Neutrophil (primary cell): ENCODE measurements at regions not wholly inside any gene's neighbourhood (a gene's known extent, or its start where the extent isn't known, plus 50 kb on each side); places are given as distances from the start of the nearest gene placed in this dataset.
"Not testable (repeated sequence)": the region's sequence is repeated elsewhere in the genome, so short reads cannot be mapped to it uniquely, and the experiment has no call there.

ENCODE experiments used
- H3K27ac ChIP-seq: fragments of 200-600 bp; sonication (generic); 2 replicates; pipeline ENCODE4 v1.5.1; 2016; ENCODE audit warnings: mild to moderate bottlenecking, moderate library complexity
- H3K27me3 ChIP-seq: fragments of 200-600 bp; sonication (generic); 2 replicates; pipeline ENCODE4 v1.6.0; 2016; ENCODE audit warnings: mild to moderate bottlenecking
- H3K36me3 ChIP-seq: fragments of 200-600 bp; sonication (generic); 2 replicates; pipeline ENCODE4 v1.5.1; 2017
- H3K4me1 ChIP-seq, 2 experiments: fragments of 200-600 bp in 1 of 2; sonication (generic) in 1 of 2; 1 replicate in 1 of 2; 2 replicates in 1 of 2; pipeline versions ENCODE4 v1.5.1 to v1.6.1; 2013 to 2016; ENCODE audit warnings: low read depth in 1 of 2, low read length in 1 of 2, mild to moderate bottlenecking in 1 of 2, moderate library complexity in 1 of 2; ENCODE audit not compliant: control insufficient read depth in 1 of 2, insufficient read depth in 1 of 2
- H3K4me3 ChIP-seq, 2 experiments: fragments of 200-600 bp in 1 of 2; sonication (generic) in 1 of 2; 1 replicate in 1 of 2; 2 replicates in 1 of 2; pipeline ENCODE4 v1.5.1; 2013 to 2016; ENCODE audit warnings: low read depth in 1 of 2, low read length in 1 of 2, mild to moderate bottlenecking in 1 of 2, moderate library complexity in 1 of 2
- H3K9me3 ChIP-seq: fragments of 200-600 bp; sonication (generic); 2 replicates; pipeline ENCODE4 v1.5.1; 2016
- TF ChIP-seq, protein P1 (sequence below): fragments of 200-600 bp; sonication (generic); IDR thresholded peaks from 2 replicates; pipeline ENCODE4 v1.5.1; 2016; ENCODE audit warnings: antibody characterized with exemption

DNA sequence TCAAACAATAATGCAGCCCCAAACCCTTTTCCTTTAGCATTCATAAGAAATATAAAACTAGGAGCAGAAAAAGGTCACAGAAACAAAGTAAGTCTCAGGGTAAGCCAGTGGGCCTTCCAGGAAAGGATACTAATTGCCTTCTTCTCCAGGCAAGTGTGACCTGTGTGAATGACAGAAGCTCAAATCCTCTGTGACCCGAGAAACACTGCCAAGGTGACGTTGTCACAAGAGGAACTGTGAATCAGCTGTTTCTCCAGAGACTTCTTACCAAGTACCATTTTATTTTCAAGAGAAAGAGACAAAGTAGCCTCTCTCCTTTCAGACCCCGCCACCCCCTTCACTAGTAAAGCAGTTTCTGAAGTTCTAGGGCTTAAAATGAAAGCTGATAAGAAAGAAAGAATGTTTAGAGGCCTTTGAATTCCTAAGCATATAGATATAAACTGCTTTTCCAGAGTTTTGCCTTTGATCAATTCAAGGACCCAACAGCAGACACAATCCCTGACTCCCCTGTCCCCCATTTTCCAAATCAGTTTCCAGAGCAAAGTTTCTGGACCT lies 155.6 kb downstream of the NUF2 start:
- H3K36me3 ChIP-seq: no peaks in the 10 kb centered on the region
- TF ChIP-seq, protein P1, sequence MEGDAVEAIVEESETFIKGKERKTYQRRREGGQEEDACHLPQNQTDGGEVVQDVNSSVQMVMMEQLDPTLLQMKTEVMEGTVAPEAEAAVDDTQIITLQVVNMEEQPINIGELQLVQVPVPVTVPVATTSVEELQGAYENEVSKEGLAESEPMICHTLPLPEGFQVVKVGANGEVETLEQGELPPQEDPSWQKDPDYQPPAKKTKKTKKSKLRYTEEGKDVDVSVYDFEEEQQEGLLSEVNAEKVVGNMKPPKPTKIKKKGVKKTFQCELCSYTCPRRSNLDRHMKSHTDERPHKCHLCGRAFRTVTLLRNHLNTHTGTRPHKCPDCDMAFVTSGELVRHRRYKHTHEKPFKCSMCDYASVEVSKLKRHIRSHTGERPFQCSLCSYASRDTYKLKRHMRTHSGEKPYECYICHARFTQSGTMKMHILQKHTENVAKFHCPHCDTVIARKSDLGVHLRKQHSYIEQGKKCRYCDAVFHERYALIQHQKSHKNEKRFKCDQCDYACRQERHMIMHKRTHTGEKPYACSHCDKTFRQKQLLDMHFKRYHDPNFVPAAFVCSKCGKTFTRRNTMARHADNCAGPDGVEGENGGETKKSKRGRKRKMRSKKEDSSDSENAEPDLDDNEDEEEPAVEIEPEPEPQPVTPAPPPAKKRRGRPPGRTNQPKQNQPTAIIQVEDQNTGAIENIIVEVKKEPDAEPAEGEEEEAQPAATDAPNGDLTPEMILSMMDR: no peak
- H3K9me3 ChIP-seq: peaks cover 4% of the 10 kb centered on the region
- H3K27ac ChIP-seq: no peak overlapping the region
- H3K4me1 ChIP-seq: no peaks in the 10 kb centered on the region
- H3K4me3 ChIP-seq: no peak overlapping the region
- H3K27me3 ChIP-seq: no peaks in the 10 kb centered on the region

DNA sequence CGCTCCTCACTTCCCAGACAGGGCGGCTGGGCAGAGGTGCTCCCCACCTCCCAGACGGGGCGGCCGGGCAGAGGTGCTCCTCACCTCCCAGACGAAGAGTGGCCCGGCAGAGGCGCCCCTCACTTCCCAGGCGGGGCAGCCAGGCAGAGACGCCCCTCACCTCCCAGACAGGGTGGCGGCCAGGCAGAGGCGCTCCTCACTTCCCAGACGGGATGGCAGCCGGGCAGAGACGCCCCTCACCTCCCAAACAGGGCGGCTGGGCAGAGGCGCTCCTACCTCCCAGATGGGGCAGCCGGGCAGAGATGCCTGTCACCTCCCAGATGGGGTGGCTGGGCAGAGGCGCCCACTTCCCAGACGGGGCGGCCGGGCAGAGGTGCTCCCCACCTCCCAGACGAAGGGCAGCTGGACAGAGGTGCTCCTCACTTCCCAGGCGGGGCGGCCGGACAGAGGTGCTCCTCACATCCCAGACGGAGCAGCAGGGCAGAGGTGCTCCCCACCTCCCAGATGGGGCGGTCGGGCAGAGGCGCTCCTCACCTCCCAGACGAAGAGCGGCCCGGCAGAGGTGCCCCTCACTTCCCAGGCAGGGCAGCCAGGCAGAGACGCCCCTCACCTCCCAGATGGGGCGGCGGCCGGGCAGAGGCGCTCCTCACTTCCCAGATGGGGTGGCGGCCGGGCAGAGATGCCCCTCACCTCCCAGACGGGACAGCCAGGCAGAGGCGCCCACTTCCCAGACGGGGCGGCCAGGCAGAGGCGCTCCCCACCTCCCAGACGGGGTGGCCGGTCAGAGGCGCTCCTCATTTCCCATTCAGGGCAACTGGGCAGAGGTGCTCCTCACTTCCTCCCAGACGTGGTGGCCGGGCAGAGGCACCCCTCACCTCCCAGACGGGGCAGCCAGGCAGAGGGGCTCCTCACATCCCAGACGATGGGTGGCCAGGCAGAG lies 176.9 kb downstream of the NUF2 start:
- not testable (repeated sequence) for H3K27me3 ChIP-seq, H3K4me3 ChIP-seq, H3K4me1 ChIP-seq, H3K9me3 ChIP-seq, H3K36me3 ChIP-seq, H3K27ac ChIP-seq

DNA sequence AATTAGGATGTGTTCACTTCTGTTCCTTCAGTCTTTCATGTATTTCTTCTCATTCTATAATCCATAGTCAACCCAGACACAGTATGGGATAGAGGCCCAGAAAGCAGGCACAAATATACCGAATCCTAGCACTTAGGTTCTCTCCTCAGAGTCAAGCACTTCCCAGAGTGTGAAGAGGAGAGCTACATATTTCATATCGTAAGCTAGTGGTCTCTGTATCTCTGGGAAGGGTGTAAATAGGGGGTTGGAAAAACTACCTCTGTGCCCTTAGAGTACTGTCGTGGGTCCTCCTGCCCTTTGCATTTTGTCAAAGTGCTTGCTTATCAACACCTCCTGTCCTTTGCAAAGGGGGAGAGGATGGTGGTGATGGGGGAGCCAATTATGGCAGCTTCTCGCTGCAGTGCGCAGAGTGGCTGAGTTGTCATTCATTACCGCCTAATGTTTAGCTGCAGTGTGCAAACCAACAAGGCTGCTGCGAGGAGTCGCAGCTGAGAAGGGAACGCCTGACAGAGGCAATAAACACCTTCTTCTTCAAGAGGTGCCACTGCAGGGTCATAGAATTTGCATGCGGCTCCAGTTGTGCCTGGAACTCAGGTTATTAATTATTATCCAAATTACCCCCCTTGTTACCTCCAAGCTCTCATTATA lies 182.7 kb downstream of the NUF2 start:
- TF ChIP-seq, protein P1: no peak
- H3K4me3 ChIP-seq: no peak overlapping the region
- no peaks in the 10 kb centered on the region for H3K36me3 ChIP-seq
- no peaks in the 10 kb centered on the region for H3K4me1 ChIP-seq
- no peaks in the 10 kb centered on the region for H3K9me3 ChIP-seq
- no peaks in the 10 kb centered on the region for H3K27me3 ChIP-seq
- no peak overlapping the region for H3K27ac ChIP-seq

DNA sequence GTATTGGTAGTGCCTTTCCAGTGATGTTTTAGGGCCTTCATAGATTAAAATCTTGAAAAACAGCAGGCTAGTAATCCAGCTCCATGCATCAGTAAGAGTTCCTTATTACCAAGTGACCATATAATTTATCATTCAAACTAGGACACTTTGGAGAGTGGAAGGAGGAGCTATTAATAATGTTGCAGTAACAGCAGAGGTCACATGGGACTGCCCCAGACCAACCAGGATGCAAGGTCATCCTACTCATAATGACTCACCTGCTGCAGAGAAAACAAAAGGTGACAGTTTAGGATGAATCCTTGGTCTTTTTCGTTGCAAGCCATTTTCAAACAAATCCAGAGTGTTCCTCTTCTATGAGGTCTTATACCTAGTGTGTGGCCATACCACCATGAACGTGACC lies 187.4 kb downstream of the NUF2 start:
- Histone ChIP-seq H3K27me3 (no peaks in the 10 kb centered on the region), H3K36me3 (no peaks in the 10 kb centered on the region), H3K4me1 (no peaks in the 10 kb centered on the region), H3K27ac (no peak overlapping the region), H3K9me3 (no peaks in the 10 kb centered on the region), H3K4me3 (no peak overlapping the region)
- TF ChIP-seq, protein P1: no peak

DNA sequence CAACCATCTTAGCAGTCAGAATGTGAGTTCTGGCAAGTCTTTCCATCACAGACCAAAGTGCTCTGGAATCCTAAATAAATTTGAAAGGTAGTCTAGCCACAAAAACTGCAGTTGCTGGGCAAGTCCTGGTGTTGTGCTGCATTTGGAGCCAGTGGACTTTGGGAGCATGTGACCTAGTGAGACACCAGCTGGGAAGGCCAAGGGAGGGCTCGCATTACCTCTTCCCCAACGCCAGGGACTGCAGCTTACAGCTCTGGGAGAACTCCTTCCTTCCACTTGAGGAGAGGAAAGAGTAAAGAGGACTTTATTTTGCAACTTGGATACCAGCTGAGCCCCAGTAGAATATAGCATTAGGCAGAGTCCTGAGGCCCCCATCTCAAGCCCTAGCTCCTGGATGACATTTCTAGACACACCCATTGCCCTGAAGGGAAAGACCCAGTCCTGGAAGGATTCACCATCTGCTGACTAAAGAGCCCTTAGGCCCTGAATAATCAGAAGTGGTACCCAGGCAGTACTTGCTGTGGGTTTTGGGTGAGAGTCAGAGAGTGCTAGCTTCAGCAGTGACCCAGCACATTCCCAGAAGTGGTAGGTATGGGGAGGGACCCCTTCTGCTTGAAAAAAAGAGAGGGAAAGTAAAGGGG lies 190.7 kb downstream of the NUF2 start:
- no peaks in the 10 kb centered on the region for H3K27me3 ChIP-seq
- no peaks in the 10 kb centered on the region for H3K9me3 ChIP-seq
- H3K27ac ChIP-seq: no peak overlapping the region
- TF ChIP-seq, protein P1: no peak
- no peaks in the 10 kb centered on the region for H3K4me1 ChIP-seq
- H3K36me3 ChIP-seq: no peaks in the 10 kb centered on the region
- H3K4me3 ChIP-seq: no peak overlapping the region
